ENCODE measurements at regions not wholly inside any gene's neighbourhood (a gene's known extent, or its start where the extent isn't known, plus 50 kb on each side); places are given as distances from the start of the nearest gene placed in this dataset.

DNA sequence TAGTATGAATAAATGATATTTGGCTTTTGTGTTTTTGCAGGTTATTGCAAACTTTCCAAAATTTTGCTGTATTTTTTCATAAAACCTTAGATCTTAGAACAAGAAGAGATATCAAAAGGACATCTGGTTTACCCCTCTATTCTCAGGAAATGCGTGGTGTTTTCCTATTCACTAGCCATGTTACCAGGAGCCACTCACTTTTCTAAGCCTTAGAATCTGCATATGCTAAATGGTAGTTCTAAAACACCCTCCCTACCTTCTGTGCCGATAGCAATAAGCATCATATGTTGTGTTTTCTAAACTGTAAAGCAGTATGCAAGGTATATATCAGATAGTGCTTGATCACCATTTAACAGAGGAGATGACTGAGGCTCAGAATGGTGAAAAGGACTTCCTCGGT is 715.0 kb upstream of the CELF2 start:
- no peak for DNase-seq

DNA sequence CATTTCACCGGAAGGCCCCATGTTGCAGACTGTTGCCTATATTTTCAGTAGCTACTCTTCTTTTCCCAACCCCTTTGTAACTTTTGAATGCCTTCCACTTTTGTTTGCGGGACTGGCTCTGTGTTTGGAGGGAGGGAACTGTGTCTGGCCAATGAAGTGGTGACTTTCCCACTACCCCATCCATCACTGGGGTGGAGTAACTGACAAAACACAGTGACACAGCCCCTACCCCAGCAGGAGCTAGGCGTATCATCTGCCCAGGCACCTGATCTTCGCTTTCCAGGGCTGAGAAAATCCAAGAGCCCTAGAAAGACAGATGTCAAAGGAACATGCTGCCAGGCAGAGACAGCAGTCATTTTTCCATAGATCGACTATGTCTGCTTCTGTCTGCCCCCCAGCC is 710.6 kb upstream of the CELF2 start:
- no peak for DNase-seq

DNA sequence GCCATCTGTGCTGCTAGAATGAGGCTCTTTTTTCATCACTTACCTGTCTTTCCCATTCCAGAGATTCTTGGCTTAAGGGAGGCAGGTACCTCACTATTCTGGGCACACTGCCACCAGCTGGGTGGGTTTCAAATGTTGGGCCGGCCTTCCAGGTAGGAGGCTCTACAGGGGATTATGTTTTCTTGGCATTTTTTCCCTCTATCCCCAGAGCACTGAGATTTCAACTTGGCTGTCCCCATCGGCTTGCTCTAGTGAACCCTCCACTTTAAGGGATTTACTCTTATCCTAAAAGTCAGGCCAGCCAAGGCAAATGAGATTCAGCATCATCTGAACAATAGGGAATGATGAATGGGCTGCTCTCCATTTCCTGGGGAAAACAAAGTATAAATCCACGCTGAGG is 710.1 kb upstream of the CELF2 start:
- DNase-seq: no peak

DNA sequence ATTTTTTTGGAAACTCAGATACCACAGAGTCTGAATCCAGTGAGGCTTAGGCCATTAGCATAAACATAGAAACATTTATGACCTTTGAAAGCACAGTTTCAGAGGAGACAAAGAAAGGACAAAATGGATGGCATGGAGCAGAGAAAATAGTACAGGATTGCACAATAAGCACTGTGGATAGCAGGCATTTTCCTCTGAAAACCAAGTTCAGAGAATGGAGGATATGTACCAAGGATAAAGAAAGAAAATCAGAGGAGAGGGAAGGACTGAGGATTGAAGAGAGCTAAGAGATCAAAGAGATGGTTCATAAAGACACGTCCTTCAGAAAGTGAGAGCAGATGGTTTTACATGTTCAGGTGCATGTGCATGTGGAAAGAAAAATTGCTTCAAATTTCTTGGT is 707.2 kb upstream of the CELF2 start:
- DNase-seq: no peak

DNA sequence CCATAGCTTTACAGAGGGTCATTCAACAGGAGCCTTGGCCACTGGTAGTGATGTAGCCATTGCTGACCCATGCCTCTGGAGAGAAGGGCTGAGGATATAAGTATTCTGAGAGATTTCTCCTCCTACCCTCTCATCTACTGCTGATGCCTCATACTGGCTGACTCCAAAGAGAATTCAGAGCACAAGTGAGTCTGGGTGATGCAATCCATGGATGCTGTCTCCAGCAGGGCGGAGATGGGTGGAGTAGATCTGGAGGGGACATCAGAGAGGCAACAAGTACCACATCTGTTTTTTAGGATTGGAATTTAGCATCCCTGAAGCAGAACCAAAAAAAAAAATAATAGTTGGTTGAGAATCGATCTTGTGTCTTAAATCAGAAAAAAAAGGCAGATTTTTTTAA is 705.7 kb upstream of the CELF2 start:
- DNase-seq: no peak

DNA sequence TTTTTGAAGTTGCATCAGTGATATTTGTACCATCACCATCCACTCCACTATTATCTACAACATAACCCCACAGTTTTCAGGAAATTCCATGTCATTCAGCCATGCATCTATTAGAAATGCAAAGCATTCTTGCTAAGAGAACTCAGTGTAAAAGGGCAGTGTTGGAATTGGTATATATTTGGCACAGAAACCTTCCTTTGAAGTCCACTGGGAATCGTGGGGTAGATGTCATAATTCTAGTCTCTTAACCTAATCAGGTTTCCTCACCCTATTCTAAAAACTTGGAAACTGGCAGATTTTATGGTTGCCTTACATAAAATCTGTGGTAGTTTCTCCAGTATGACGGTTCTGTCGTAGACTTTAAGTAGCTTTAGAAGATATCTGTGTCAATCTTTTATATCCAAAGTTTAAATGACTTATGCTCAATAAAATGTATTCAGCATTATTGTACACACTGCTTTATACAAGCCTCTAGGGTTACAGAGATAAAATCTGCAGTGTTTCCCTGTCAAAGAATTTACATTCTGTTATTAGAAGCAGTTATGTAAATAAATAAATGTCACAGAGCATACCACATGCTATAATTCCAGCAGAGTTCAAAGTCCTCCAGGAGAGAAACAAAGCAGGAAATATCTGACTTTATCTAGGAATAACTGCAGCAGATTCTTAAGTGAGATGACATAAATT is 704.4 kb upstream of the CELF2 start:
- no peak for DNase-seq

DNA sequence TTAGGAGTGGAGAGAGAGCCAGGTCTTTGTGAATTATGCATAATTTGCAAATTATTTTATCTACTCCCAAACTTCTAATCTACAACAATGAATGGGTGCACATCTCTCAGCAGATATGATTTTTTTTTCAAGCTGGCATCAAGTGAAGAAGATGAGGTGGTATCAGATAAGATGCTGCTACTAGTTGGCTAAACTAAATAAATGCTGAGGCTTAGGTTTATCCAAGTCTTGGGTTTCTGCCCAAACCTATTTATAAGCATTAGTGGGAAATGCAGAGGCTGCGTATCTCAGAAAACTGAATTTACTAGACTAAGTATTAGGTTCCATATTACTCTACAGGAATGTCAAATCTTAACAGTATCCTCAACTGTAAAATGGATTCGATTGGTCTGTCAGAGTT is 703.0 kb upstream of the CELF2 start:
- no peak for DNase-seq

DNA sequence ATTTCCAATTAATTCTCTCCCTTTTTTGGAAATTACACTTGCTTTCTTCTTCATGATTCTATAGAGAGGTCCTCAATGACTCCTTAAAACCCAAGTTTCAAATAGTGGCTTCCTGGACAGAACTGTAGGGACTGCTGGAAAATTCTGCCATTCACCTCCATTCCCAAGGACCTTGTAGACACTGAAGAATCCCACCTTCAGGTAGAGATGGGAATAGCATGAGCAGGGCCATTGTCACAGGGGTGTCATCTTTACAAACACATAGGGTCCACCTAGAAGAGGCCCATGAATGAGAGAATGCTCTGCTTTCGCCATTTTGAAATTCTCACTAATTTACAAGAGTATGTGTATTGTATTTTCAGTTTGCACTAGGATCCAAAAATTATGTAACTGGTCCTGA is 701.7 kb upstream of the CELF2 start:
- no peak for DNase-seq

DNA sequence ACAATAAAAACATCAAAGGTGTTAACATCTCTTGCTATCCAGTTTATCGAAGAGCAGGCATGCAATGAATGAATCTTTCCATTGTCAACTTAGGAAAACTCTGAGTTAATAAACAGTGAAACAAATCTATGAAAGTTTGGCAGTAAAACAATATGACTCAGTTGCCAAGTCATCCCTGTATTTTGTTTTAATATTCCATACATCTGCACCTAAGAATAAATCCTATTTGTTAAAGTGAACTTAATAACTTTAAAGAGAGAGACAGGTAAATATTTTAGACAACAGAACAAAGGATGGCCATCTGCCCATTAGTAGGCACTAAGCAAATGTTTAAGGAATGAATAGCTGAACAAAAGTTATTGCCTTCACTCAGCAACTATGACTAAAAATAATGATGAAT is 700.5 kb upstream of the CELF2 start:
- no peak for DNase-seq

DNA sequence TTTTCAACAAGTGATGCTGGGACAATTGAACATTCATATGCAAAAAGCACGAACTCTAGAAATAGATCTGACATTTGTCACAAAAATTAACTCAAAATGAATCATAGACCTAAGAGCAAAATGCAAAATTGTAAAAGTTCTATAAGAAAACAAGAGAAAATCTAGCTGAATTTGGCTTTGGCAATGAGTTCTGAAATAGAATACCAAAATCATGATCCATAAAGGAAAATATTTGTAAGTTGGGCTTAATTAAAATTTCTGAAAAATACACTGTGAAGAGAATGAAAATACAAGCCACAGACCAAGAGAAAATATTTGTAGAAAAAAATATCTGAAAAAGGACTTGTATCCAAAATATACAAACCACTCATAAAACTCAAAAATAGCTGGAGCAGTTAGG is 698.8 kb upstream of the CELF2 start:
- DNase-seq: no peak

DNA sequence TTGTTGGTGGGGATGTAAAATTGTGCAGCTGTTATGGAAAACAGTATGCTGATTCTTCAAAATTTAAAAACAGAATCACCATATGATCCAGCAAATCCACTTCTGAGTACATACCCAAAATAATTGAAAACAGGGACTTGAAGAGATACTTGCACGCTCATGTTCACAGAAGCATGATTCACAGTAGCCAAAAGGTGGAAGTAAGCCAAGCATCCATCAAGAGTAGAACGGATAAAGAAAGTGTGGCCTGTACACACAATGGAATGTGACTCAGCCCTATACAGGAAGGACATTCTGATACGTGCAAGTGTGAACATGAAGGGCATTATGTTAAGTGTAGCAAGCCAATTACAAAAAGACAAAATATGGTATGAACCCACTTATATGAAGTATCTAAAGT is 696.7 kb upstream of the CELF2 start:
- DNase-seq: no peak

DNA sequence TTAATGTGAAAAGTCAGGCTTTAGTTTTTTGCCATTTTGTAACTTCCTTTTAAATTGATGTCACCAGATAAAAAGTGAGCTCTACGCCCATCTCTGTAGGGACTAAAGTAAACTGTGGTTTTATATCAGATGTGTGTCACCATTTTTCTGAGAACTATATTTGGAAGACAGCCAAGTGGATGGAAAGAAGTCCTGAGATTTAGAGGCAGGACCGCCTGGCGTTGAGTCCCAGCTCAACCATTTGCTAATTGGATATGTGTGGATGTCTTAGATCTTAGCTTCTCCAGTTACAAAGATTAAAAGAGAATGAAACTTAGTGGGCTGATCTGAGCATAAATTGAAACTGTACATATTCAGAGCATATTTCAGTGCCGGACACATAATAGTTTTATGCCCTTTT is 691.6 kb upstream of the CELF2 start:
- DNase-seq: no peak

DNA sequence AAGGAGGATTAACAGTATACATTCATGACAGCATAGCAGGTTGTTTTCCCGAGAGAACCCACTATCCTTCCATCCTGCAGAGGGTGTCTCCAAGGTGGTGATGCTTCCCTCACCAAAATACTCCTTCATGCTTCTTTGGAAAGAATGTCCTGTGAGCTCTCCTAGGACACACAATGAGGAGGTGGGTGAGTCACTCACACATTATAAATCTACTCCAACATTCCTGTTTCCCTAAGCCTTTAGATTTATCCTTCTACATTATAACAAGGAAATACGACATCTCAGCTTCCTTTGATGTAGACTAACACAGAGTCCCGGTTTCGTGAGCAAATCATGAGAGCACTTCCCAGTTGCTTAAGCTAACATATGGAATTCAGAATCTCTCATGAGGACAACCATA is 689.7 kb upstream of the CELF2 start:
- DNase-seq: no peak

DNA sequence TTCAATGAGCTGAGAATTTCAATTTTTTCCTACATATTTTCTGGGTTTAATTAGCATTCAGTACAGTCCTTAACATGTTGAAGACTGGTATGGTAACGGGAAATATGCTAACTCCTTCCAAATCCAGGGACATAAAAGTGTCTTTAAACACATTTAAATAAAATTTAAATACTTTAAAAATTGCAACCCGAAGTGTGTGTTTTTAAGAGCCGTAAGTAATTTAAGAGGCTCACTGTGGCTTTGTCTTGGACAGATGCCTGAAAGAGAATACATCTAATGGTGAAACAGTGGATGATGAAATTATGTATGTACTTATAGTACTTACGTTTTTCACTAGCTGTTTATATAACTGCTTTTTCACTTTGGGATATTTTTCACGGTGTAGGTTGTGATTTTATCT is 687.3 kb upstream of the CELF2 start:
- DNase-seq: no peak

DNA sequence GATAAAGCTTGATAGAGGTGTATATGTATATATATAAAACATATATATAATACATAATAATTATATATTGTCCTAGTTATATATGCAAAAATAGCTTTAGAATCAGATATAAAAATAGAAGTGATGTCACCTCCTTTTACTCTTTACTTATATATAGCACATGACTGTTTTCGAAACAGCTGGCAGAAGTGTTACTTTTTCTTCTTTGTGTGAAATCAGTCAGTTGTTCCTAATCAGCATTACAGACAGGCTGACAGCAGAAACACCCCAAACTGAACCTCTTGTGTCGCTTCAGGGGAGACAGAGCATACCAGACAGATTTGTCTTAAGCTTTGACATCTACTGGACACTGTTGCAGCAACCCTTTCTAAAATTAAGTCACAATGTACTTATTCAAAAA is 684.9 kb upstream of the CELF2 start:
- no peak for DNase-seq

DNA sequence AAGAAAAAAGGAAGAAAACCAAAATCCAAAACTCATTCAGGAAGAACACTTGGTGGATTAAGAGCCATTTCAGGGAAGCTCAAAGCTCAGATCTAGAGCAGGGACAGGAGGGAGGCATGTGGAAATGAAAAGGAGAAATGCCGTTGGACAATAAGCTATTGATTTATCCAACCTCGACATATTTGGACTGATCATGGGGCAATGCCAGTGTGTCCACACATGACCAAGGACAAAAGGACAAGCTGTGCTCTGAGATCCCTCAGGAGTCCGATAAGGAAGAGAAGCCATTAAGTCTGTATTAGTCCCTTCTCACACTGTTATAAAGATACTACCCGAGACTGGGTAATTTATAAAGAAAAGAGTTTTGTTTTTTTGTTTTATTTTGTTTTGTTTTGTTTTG is 684.0 kb upstream of the CELF2 start:
- DNase-seq: no peak

DNA sequence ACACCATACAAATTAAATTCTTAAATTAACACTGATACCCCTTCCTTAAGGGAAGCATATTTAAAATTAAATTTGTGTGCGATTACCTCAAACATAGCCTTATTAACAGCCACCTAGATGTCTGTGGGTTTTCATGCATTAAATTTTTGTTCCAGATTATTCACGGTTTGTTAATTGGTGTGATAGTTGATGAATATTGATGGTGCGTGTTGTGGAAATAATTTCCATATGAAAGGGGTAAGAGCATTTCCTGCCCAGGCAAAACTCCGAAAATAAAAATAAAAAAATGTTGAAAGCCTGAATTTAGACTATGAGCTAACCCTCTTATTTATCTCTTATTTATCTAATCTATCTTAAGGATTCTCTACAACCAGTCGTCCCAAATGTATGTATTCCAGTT is 679.3 kb upstream of the CELF2 start:
- no peak for DNase-seq

DNA sequence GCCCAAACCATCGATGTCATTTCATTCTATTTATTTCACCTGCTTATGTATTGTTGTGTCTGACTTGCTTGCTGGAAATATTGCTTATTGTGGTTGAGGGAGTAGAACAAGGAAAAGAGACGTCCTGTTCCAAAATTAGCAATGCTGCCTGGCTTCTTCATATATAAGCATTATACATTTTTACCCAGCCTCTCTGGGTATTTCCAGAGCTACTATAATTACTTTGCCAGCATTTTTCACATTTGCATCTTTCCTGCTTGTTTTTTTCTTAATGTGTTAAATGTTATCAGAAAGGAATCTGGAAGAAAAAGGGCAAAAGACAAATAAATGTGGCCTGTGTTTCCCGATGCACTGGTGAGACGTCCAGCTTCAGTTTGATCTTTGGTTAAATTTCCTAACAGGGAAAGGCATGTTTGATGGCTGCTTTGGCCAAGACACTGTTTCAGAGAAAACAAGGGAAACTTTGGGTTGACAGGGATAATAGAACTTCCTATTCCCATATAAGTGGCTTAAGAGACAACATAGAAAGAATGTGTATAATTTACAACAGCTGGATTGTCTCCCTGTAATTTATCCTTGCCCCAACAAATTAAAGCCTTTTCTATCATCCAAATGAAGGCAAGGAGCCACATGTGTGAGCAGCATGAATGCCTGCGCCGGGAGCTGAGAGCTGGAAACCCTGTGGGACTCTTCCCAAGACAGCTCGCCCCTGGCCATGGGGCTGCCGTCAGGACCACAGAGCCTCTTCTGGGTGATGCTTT is 671.1 kb upstream of the CELF2 start:
- no peak for DNase-seq

DNA sequence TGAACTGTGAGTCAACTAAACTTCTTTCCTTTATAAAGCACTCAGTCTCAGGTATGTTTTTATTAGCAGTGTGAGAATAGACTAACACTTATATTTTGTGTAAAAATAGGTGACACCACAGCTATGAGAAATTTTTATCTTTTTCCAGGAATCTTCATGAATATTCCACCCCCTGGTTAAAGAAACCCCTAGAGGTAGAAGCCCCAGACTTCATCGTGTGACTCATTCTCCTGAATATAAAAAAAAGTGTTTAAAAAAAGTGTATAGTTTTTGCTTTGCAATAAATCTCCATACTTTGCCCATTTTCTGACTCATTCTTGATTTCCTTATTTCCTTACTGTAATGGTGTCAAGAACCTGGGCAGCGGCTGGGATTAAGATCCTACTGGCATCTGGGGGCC is 667.6 kb upstream of the CELF2 start:
- DNase-seq: no peak

DNA sequence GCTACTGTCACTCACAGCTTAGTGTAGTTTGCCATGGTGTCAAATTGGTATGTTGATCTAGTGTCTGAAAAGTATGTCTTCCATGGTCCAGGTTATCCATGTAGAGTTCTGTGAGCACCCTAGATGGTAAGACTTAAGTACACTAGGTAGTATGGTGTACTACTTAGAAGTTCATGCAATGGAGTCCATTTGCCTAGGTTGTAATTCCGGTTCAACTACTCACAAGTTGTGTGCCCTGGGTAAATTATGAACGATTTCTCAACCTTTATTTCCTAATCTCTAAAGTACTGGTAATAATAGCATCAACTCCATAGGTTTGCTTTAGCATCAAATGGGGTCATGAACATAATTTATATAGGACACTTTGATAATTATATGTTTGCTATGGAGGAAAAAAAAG is 666.2 kb upstream of the CELF2 start:
- no peak for DNase-seq

DNA sequence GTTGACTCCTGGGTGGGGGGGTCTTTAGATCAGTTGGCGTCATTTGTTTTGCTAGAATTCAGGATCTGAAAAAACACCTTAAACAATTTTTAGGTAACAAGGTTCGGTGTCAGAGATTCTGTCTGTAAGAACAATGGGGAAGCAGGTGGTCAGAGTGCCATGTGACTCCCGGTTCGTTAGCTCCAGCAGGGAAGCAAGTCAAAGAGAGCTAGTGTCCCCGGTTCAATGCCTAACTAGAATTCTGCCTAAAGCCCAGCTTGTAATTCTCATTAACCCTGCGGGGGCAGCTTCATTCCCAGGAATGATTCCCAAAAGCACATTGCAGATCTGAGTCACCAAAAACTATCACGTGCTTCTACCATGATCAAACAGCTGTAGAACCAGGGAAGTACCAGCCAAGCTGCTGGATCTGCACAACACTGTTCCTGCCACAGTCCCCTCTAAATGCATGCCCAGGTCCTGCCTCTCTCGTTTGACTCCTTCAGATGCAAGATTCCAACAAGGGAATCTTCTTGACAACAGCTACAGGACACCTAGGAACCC is 664.3 kb upstream of the CELF2 start:
- DNase-seq: no peak

DNA sequence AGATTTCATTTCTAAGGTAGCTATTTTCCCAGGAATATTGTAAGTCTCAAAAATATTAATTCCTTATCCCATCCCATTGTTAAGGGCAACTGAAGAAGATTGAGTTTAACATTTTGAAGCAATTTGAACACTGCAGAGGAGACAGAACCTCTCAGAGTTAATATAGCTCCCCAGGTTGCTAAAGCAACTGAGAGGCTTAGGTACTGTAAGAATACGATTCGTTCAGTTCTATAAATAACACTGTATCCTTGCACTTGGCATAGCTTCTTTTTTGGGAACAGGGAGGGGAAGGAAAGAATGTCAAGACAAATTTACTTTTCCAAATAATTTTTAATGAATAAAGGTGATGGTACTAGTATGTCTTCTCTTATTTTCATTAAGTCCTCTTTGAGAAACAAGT is 658.4 kb upstream of the CELF2 start:
- no peak for DNase-seq

DNA sequence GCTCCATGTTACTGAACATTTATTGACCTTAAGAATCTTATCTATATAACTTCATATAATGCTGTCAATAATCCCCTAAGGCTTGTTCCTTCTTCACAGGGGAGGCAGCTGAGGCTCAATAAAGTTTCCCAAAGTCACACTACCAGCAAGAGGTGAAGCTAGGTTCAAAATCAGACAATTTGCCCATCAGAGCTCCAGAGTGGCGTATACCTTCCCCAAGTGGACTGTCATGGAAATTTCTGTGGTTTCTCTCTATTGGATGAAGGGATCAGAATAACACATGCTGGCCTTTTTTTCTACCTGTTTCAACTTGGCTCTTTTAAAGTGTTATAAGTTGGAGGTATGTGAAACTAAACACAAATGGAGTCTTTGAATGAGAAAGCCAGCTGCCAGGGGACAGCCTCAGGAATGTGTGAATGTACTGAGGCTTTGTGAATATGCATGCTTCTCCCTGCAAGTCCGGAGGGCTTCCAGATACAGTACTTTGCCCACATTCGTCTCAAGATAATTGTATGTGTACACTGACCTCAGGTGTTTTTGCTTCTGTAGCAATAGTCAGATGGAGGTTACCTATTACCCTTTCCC is 656.3 kb upstream of the CELF2 start:
- no peak for DNase-seq

DNA sequence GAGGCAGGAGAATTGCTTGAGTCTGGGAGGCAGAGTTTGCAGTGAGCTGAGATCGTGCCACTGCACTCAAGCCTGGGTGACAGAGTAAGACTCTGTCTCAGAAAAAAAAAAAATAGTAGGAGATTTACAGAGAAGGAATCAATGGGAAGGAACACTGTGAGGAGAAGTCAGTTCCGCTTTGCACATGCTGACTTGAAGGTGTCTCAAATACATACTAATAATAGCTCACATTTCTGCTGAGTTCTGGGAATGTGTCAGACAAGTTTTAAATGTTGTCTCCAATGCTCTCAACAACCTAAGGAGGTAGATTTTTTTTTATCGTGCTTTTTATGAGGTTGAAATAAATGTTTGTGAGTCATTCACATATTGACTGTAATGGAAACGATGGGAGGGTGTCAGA is 654.9 kb upstream of the CELF2 start:
- no peak for DNase-seq

Measured in T-helper 1 cell (primary cell).